Calu3 (cell line): ENCODE measurements at regions not wholly inside any gene's neighbourhood (a gene's known extent, or its start where the extent isn't known, plus 50 kb on each side); places are given as distances from the start of the nearest gene placed in this dataset.
"Not testable (repeated sequence)": the region's sequence is repeated elsewhere in the genome, so short reads cannot be mapped to it uniquely, and the experiment has no call there.

ENCODE experiments used
- BruUV-seq: library from RNA; stranded (reverse); fragments of 400-500 nt; replicated peaks from 2 replicates; lab custom pipeline; 2021; lab: Mats Ljungman, UMichigan
- CTCF ChIA-PET: fragments of 300-600 bp; sonication (Branson Sonifier 250); formaldehyde crosslinking; loops from one replicate; lab custom pipeline; 2022; ENCODE audit warnings: antibody characterized with exemption; lab: Charles Lee
- DNase-seq: peaks from one replicate; pipeline ENCODE4 v3.0.0; 2022
- H3K27ac Mint-ChIP-seq: one replicate; pipeline ENCODE4 v1.8.0; 2022; ENCODE audit warnings: mixed read lengths; ENCODE audit not compliant: unreplicated experiment
- H3K27me3 Mint-ChIP-seq: one replicate; pipeline ENCODE4 v1.8.0; 2022; ENCODE audit warnings: mixed read lengths; ENCODE audit not compliant: unreplicated experiment
- H3K36me3 Mint-ChIP-seq: one replicate; pipeline ENCODE4 v1.8.0; 2022; ENCODE audit warnings: mild to moderate bottlenecking, moderate library complexity, mixed read lengths; ENCODE audit not compliant: insufficient read depth, unreplicated experiment
- H3K4me1 Mint-ChIP-seq: one replicate; pipeline ENCODE4 v1.8.0; 2022; ENCODE audit warnings: mild to moderate bottlenecking, low read depth, mixed read lengths; ENCODE audit not compliant: unreplicated experiment
- H3K4me3 Mint-ChIP-seq: one replicate; pipeline ENCODE4 v1.8.0; 2022; ENCODE audit warnings: mild to moderate bottlenecking, low read depth, moderate library complexity, mixed read lengths; ENCODE audit not compliant: unreplicated experiment
- H3K9me3 Mint-ChIP-seq: one replicate; pipeline ENCODE4 v1.8.0; 2022; ENCODE audit warnings: low read depth, mixed read lengths; ENCODE audit not compliant: unreplicated experiment
- intact Hi-C: fragments of 100-400 bp; cut with micrococcal nuclease; formaldehyde crosslinking; loops from one replicate; pipeline ENCODE4 v1.10.0; 2022; ENCODE audit not compliant: unreplicated experiment
- TF ChIP-seq, protein P1 (sequence below): fragments of 200-600 bp; IDR thresholded peaks from one replicate; pipeline ENCODE4 v1.8.0; 2022; ENCODE audit warnings: antibody characterized with exemption; ENCODE audit not compliant: unreplicated experiment

- Mint-ChIP-seq H3K36me3 (no peaks in the 10 kb centered on the region), H3K9me3 (peaks cover 7% of the 10 kb centered on the region), H3K4me1 (no peaks in the 10 kb centered on the region), H3K27ac (no peak overlapping the region), H3K4me3 (no peak overlapping the region), H3K27me3 (peaks cover 63% of the 10 kb centered on the region)
- BruUV-seq: no TSS peak
- intact Hi-C loops: no loop called here
- TF ChIP-seq, protein P1, sequence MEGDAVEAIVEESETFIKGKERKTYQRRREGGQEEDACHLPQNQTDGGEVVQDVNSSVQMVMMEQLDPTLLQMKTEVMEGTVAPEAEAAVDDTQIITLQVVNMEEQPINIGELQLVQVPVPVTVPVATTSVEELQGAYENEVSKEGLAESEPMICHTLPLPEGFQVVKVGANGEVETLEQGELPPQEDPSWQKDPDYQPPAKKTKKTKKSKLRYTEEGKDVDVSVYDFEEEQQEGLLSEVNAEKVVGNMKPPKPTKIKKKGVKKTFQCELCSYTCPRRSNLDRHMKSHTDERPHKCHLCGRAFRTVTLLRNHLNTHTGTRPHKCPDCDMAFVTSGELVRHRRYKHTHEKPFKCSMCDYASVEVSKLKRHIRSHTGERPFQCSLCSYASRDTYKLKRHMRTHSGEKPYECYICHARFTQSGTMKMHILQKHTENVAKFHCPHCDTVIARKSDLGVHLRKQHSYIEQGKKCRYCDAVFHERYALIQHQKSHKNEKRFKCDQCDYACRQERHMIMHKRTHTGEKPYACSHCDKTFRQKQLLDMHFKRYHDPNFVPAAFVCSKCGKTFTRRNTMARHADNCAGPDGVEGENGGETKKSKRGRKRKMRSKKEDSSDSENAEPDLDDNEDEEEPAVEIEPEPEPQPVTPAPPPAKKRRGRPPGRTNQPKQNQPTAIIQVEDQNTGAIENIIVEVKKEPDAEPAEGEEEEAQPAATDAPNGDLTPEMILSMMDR: no peak
- no peak for DNase-seq
- CTCF ChIA-PET: interaction anchor here (0.6 kb wide), 2 partner anchors 12 to 14 kb away, joined by 3 to 10 read pairs; no protein-coding TSS in a partner anchor
Observed at GRCh38 chr1:157217486-157217885, 79.3 kb upstream of the ETV3 start.

DNA sequence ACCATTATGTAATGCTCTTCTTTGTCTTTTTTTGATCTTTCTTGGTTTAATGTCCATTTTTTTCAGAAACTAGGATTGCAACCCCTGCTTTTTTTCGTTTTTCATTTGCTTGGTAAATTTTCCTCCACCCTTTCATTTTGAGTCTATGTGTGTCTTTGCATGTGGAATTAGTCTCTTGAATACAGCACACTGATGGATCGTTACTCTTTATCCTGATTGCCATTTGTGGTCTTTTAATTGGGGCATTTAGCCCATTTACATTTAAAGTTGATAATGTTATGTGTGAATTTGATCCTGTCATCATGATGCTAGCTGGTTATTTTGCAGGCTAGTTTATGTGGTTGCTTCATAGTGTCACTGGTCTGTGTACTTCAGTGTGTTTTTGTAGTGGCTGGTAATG, 75.6 kb upstream of the ETV3 start:
- Mint-ChIP-seq H3K36me3 (no peaks in the 10 kb centered on the region), H3K27ac (no peak overlapping the region), H3K4me1 (no peaks in the 10 kb centered on the region), H3K9me3 (peaks cover 7% of the 10 kb centered on the region), H3K4me3 (no peak overlapping the region), H3K27me3 (peaks cover 56% of the 10 kb centered on the region)
- no TSS peak for BruUV-seq
- DNase-seq: no peak
- intact Hi-C loops: no loop called here
- TF ChIP-seq, protein P1: no peak
- CTCF ChIA-PET: no interaction called here

- Mint-ChIP-seq H3K27me3 (peaks cover 26% of the 10 kb centered on the region), H3K27ac (no peak overlapping the region), H3K4me3 (no peak overlapping the region), H3K4me1 (no peaks in the 10 kb centered on the region), H3K9me3 (peaks cover 7% of the 10 kb centered on the region), H3K36me3 (no peaks in the 10 kb centered on the region)
- CTCF ChIA-PET: no interaction called here
- DNase-seq: no peak
- BruUV-seq: no TSS peak
- intact Hi-C loops: no loop called here
- TF ChIP-seq, protein P1: no peak
Observed at GRCh38 chr1:157209514-157209913, 71.3 kb upstream of the ETV3 start.

DNA sequence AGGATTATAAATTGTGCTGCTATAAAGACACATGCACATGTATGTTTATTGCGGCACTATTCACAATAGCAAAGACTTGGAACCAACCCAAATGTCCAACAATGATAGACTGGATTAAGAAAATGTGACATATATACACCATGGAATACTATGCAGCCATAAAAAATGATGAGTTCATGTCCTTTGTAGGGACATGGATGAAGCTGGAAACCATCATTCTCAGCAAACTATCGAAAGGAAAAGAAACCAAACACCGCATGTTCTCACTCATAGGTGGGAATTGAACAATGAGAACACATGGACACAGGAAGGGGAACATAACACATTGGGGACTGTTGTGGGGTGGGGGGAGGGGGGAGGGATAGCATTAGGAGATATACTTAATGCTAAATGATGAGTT, 67.8 kb upstream of the ETV3 start:
- CTCF ChIA-PET, DNase-seq, H3K4me3 Mint-ChIP-seq, H3K27ac Mint-ChIP-seq, intact Hi-C loops, H3K36me3 Mint-ChIP-seq, H3K9me3 Mint-ChIP-seq, BruUV-seq, H3K4me1 Mint-ChIP-seq: not testable (repeated sequence)
- peaks cover 14% of the 10 kb centered on the region for H3K27me3 Mint-ChIP-seq

GRCh38 chr1:157203166-157203565, 65.0 kb upstream of the ETV3 start:
- CTCF ChIA-PET: interaction anchor here (0.9 kb wide), 1 partner anchor 28 kb away, joined by 4 read pairs; no protein-coding TSS in a partner anchor

More at GRCh38 chr1:157203166-157203565, 65.0 kb upstream of the ETV3 start:
- H3K36me3 Mint-ChIP-seq: no peaks in the 10 kb centered on the region
- TF ChIP-seq, protein P1: no peak
- intact Hi-C loops: no loop called here
- no TSS peak for BruUV-seq
- H3K9me3 Mint-ChIP-seq: no peaks in the 10 kb centered on the region
- H3K4me3 Mint-ChIP-seq: no peak overlapping the region
- DNase-seq: no peak
- H3K27ac Mint-ChIP-seq: no peak overlapping the region
- peaks cover 9% of the 10 kb centered on the region for H3K4me1 Mint-ChIP-seq
- peaks cover 15% of the 10 kb centered on the region for H3K27me3 Mint-ChIP-seq
